NT2/D1 (cell line): ENCODE measurements at regions not wholly inside any gene's neighbourhood (a gene's known extent, or its start where the extent isn't known, plus 50 kb on each side); places are given as distances from the start of the nearest gene placed in this dataset.

Experiments
- DNase-seq: peaks from one replicate; pipeline ENCODE4 v3.0.0-alpha.2; 2011; ENCODE audit warnings: low read depth, low spot score
- H3K27me3 ChIP-seq: 2 replicates; pipeline ENCODE4 v1.6.0; 2011; ENCODE audit warnings: mild to moderate bottlenecking; ENCODE audit not compliant: insufficient read length, insufficient read depth
- H3K36me3 ChIP-seq: 2 replicates; pipeline ENCODE4 v1.6.1; 2011; ENCODE audit warnings: mild to moderate bottlenecking, low read length, mixed read lengths; ENCODE audit not compliant: insufficient read depth, insufficient read length
- H3K4me1 ChIP-seq: 2 replicates; pipeline ENCODE4 v1.5.1; 2011; ENCODE audit not compliant: insufficient read depth, insufficient read length
- H3K4me3 ChIP-seq: 2 replicates; pipeline ENCODE4 v1.5.1; 2011; ENCODE audit warnings: low read depth; ENCODE audit not compliant: insufficient read length
- H3K9ac ChIP-seq: 2 replicates; pipeline ENCODE4 v1.6.0; 2011; ENCODE audit warnings: low read depth; ENCODE audit not compliant: insufficient read length
- H3K9me3 ChIP-seq: 2 replicates; pipeline ENCODE4 v1.5.1; 2011; ENCODE audit warnings: mild to moderate bottlenecking, low read length; ENCODE audit not compliant: insufficient read depth
- SUZ12 ChIP-seq: IDR thresholded peaks from 2 replicates; pipeline ENCODE4 v1.6.1; 2011; ENCODE audit not compliant: insufficient read length, insufficient read depth; ENCODE audit errors: extremely low read depth
- YY1 ChIP-seq: IDR thresholded peaks from 2 replicates; pipeline ENCODE4 v1.6.1; 2011; ENCODE audit not compliant: insufficient read length, insufficient read depth
- ZNF274 ChIP-seq: IDR thresholded peaks from 2 replicates; pipeline ENCODE4 v1.6.1; 2011; ENCODE audit warnings: mild to moderate bottlenecking, low read depth, low read length

DNA sequence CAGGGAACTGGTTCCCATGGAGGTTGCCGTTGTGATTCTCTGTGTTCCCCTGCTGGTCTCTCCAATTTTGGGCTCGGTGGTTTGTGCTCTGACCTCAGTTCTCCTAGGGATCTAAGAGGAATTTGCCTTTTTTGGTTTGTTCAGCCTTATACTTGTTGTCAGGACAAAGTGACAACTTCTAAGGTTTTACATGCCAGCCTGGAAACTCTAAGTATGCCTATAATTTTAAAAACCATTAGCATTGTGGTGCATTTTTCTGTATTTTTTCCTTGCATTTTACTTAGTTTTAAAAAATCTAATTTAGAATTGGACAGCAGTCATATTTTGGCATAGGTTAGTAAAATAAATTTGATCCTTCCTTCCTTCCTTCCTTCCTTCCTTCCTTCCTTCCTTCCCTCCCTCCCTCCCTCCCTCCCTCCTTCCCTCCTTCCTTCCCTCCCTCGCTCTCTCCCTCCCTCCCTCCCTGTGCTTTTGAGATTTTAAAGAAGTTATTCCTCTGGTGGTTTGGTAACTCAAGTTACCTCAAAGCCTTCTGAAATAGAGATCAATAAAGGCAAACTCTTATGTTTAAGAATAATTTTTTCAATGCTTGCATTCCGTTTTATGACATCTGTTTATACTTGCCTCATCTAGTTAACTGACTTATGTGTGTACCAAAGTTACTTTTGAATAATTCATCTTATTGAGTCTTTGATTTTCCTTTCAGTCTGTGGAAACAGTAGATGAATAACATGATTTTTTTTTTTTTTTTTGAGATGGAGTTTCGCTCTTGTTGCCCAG is 141.3 kb upstream of the RGS17 start:
- no peaks in the 10 kb centered on the region for H3K4me1 ChIP-seq
- no peak for TF ChIP-seq YY1
- no peak overlapping the region for H3K4me3 ChIP-seq

DNA sequence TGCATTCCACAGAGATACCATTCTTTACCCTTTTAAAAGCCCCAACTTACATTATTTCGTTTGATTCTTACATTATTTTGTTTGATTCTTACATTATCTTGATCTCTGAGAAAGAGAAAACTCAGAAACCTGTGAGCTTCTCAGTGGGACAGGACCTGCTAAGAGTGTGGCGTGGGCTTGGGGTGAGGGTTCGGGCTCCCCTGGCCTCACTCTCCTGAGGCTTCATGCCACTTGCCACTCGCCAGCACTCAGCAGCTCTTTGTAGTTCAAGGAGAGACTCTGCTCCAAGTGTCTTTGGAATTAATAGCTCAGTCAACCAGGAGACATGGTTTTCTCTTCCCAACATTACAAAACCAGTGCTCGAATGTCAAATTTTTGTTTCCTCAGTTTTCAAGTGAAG is 132.4 kb upstream of the RGS17 start:
- no peaks in the 10 kb centered on the region for H3K27me3 ChIP-seq

More for the DNA sequence above, 141.3 kb upstream of the RGS17 start:
- no peak overlapping the region for H3K9ac ChIP-seq
- H3K27me3 ChIP-seq = no peaks in the 10 kb centered on the region
- no peaks in the 10 kb centered on the region for H3K36me3 ChIP-seq
- DNase-seq = no peak
- no peaks in the 10 kb centered on the region for H3K9me3 ChIP-seq

GRCh38 chr6:153251326-153251725 is 120.2 kb upstream of the RGS17 start:
- no peak for TF ChIP-seq YY1
- TF ChIP-seq SUZ12 = no peak
- TF ChIP-seq ZNF274 = no peak
- H3K4me3 ChIP-seq = no peak overlapping the region
- H3K27me3 ChIP-seq = no peaks in the 10 kb centered on the region
- H3K9me3 ChIP-seq = no peaks in the 10 kb centered on the region
- no peak overlapping the region for H3K9ac ChIP-seq
- H3K4me1 ChIP-seq = no peaks in the 10 kb centered on the region
- no peaks in the 10 kb centered on the region for H3K36me3 ChIP-seq
- DNase-seq = no peak

More for the DNA sequence above, 132.4 kb upstream of the RGS17 start:
- Histone ChIP-seq H3K9me3 (no peaks in the 10 kb centered on the region), H3K4me1 (no peaks in the 10 kb centered on the region), H3K36me3 (no peaks in the 10 kb centered on the region), H3K4me3 (no peak overlapping the region), H3K9ac (no peak overlapping the region)
- TF ChIP-seq YY1 = no peak
- no peak for DNase-seq

DNA sequence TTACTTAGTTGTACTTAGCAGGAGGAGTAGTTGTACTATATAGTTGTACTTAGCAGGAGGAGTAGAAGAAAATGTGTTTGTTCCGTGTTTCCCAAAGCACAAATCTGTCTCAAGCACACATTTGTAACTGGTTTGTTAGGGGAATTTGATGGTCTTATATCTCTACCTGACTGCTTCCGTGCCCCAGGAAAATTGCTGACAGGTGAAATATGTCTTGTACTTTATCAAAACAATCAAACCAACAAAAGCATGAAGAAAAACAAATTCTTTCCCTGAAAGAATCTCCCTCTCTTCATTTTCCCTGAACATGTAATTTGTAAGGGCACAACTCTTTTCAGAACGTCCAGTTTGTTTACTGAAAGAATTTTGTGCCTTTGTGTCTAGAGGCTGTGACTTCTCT is 106.6 kb upstream of the RGS17 start:
- H3K9ac ChIP-seq = no peak overlapping the region
- no peak for DNase-seq
- no peaks in the 10 kb centered on the region for H3K27me3 ChIP-seq
- TF ChIP-seq SUZ12 = no peak
- TF ChIP-seq YY1 = no peak
- H3K4me1 ChIP-seq = no peaks in the 10 kb centered on the region
- no peaks in the 10 kb centered on the region for H3K36me3 ChIP-seq
- H3K9me3 ChIP-seq = no peaks in the 10 kb centered on the region
- no peak overlapping the region for H3K4me3 ChIP-seq

DNA sequence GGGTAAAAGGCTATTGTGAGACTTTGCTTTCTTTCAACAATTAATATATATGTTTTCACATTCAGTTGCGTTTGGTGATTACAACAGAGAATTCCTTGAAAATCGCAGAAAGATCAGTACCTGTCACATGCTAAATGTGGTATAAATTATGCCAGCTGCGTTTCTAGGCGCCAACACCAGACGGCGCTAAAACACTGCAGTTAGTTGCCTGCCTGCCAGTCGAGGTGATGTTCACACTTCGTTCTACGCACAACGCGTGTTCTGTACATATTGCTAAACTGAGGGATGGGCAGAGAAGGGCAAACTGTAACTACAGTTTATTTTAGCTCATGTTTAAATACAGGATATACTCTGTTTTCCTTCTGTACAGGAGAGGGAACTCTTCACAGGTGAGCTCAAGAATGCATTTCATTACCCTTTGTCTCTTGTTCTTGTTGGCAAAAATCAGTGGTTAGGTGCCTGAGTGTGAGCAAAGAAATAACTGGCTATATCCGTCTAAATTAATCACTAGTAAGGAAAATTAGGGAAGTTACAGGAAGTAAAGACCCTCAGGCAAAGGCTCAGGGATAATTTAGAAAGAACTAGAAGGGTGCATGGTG is 100.1 kb upstream of the RGS17 start:
- Histone ChIP-seq H3K9me3 (no peaks in the 10 kb centered on the region; the same call in 1 of the 2 replicates), H3K27me3 (no peaks in the 10 kb centered on the region), H3K9ac (no peak overlapping the region), H3K36me3 (no peaks in the 10 kb centered on the region), H3K4me3 (no peak overlapping the region), H3K4me1 (no peaks in the 10 kb centered on the region)
- DNase-seq = peak; percentile 28
- TF ChIP-seq SUZ12 (no peak), YY1 (no peak), ZNF274 (no peak)

DNA sequence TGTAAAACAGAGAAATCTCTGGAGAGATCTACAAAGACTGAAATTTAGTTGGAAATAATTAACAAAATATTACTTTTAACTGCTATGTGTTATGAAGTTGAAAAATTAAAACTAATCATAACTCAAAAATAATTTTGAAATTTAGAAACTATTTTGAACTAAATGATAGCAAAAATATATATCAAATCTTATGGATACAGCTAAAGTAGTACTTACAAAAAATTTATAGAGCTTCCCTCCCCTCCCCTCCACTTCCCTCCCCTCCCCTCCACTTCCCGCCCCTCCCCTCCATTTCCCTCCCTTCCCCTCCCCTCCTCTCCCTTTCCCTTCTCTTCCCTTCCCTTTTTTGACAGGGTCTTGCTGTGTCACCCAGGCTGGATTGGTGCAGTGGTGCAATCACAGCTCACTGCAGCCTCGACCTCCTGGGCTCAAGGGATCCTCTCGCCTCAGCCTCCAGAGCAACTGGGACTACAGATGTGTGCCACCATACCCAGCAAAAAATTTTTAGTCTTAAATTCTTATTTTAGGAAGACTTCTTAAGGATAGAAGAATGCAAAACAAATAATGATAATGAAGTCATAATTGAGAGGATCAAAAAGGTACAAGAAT is 87.2 kb upstream of the RGS17 start:
- Histone ChIP-seq H3K9ac (no peak overlapping the region), H3K27me3 (no peaks in the 10 kb centered on the region), H3K36me3 (no peaks in the 10 kb centered on the region), H3K4me1 (no peaks in the 10 kb centered on the region), H3K4me3 (no peak overlapping the region), H3K9me3 (no peaks in the 10 kb centered on the region)
- no peak for DNase-seq
- no peak for TF ChIP-seq SUZ12
- no peak for TF ChIP-seq YY1
- no peak for TF ChIP-seq ZNF274

GRCh38 chr6:153216789-153217188 is 85.7 kb upstream of the RGS17 start:
- H3K36me3 ChIP-seq = no peaks in the 10 kb centered on the region
- no peaks in the 10 kb centered on the region for H3K4me1 ChIP-seq
- TF ChIP-seq ZNF274 (no peak), SUZ12 (no peak), YY1 (no peak)
- no peak for DNase-seq
- no peak overlapping the region for H3K4me3 ChIP-seq
- H3K9me3 ChIP-seq = no peaks in the 10 kb centered on the region
- H3K27me3 ChIP-seq = no peaks in the 10 kb centered on the region
- H3K9ac ChIP-seq = no peak overlapping the region
